HG02870 (cell line): ENCODE measurements at regions not wholly inside any gene's neighbourhood (a gene's known extent, or its start where the extent isn't known, plus 50 kb on each side); places are given as distances from the start of the nearest gene placed in this dataset.

ENCODE experiments used
- ATAC-seq: cut with Tn5 transposase; IDR thresholded peaks from one replicate; pipeline ENCODE4 v1.9.1; 2021; ENCODE audit warnings: mild to moderate bottlenecking, moderate library complexity; ENCODE audit not compliant: unreplicated experiment

DNA sequence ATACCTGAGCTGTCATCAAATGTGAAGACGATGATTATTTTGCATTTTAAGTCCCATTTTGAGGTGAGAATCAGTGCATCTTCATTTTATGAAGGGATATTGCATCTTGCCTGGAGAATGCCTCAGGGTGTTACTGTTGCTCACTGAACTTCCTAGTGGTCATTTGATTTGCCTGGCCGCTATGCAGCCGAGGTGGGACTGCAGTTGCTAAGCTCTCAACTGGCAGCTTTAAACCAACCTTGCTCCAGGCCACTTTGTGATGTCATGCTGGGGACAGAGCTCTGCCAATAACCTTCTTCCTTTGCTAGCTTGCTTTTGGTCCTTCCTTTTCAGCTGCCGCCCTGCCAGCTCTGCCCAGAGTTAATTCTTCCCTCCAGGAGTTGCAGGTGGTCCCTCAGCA lies 409.4 kb upstream of the B3GAT1 start:
- ATAC-seq = no peak

DNA sequence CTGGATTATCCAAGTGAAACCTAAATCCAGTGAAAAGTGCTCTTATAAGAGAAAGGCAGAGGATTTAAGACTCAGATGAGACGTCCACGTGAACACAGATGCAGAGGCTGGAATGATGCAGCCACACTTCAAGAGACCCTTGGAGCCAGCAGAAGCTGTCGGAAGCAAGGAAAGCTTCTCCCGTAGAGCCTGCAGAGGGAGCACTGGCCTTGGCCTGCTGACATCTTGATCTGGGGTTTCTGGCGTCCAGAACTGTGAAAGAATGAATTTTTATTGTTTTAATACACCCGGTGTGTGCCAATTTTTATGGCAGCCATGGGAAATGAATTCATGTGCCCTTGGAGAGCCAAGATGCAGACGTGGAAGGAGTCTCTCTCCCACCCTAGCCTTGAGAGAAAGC lies 407.0 kb upstream of the B3GAT1 start:
- ATAC-seq = no peak

GRCh38 chr11:134818516-134818915 lies 406.5 kb upstream of the B3GAT1 start:
- no peak for ATAC-seq

DNA sequence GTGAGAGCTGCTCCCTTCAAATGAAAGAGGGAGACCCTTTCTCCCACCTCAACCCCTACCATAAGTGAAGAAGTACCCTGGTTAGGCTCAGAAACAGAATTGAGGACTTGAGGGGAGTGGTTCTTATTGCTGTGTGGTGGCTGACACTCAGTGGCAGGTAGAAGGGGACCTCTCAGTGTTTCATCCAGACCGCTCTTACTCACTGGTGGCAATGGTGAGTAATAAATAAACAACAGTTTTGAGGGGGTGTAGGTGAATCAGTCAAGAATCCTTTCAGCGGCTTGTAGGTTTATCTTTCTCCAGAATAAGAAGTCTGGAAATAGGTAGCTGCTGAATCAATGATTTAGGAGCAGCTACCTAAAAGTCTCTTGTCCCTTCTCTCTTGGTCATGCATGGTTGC lies 403.4 kb upstream of the B3GAT1 start:
- no peak for ATAC-seq

- no peak for ATAC-seq
Measured at GRCh38 chr11:134807997-134808396, 396.0 kb upstream of the B3GAT1 start.

DNA sequence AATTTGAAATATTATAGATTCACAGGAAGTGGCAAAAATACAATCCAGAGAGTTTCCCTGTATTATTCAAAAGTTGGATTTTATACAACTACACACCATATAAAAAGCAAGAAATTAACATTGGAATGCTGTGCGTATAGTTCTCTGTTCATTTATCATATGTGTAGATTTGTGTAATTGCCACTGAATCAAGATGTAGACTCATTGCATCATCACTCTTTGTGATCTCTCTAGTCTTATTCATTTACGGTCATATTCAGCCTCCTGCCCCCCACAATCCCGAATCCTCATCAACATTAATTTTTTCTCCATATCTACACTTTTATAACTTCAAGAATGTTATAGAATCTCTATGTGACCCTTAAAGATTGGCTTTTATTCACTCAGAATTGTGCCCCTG lies 390.6 kb upstream of the B3GAT1 start:
- no peak for ATAC-seq

GRCh38 chr11:134802116-134802515 lies 390.1 kb upstream of the B3GAT1 start:
- no peak for ATAC-seq

- no peak for ATAC-seq
Measured at GRCh38 chr11:134801570-134801969, 389.5 kb upstream of the B3GAT1 start.

GRCh38 chr11:134800826-134801225 lies 388.8 kb upstream of the B3GAT1 start:
- no peak for ATAC-seq

GRCh38 chr11:134800130-134800529 lies 388.1 kb upstream of the B3GAT1 start:
- no peak for ATAC-seq

GRCh38 chr11:134799386-134799785 lies 387.3 kb upstream of the B3GAT1 start:
- no peak for ATAC-seq

- no peak for ATAC-seq
Measured at GRCh38 chr11:134797411-134798089, 385.5 kb upstream of the B3GAT1 start.

DNA sequence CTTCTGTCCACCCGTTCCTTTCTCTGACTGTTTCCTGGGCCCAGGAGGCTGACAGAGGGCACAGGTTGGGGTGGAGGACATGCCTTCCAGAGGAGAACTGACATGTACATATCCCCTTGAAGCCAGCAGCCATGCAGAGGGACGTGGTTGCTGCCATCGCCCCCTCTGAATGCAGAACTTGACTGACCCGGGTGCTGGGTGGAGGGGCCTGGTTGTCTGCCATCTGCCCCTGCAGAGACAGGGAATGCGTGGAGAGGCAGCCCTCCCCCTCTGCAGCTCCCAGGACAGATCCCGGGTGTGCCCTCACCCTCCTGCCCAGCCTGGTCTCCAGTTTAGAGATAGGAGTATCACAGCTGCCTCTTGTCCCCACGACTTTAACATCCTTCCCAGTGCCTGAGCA lies 383.0 kb upstream of the B3GAT1 start:
- ATAC-seq = no peak

DNA sequence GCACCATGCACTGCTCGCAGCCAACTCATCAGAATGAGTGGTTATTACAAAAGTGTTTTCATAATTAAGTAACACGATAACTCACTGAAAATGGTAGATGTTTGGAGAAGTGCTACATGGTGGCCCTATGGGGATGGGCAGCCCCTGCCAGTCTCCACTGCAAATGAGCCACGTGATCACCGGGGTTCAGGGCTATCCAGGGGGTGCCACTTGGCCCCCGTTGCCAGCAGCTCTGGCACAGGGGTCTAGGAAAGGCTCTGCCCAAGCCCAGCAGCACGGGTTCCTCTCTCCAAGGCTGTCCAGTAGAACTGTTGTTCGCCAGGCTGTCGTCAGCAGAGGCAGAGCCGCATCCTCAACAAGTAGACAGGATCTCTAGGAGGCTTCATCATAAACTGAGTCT lies 382.1 kb upstream of the B3GAT1 start:
- ATAC-seq = no peak

DNA sequence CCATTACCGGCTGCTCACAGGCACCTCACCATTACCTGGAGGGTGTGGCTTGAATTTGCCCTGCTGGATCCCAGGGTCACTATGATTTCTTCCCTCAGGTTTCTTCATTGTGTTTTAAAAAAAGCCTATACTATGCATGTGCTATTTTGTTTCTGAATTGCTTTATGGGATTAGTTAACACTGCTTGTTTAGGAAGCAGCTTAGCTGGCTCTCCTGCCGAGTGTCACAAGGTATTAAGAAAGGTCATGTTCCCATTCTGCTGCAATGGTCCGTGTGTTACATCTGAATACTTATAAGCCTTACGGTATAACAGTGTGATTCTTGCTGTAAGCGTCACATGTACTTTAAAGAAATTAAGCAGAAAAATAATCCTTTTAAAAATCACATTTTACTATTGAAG lies 380.6 kb upstream of the B3GAT1 start:
- ATAC-seq = no peak

DNA sequence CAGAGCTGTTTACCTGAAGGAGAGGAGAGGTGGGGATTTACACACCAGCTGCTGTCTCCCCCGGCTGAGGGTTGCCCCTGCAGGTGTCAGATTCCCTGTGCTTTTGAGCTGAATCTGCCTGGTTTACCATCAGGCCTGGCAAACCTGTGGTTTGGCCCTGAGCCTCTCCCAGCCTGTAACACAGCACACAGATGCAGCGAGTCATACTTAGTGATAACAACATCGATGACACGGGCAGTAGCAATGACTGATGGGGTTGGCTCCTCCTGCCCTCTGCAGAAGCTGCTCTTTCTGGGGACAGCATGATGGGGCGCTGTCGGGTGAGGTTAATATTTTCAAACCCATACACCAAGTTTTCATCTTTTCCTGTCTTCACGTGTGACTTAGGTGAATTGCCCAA lies 380.0 kb upstream of the B3GAT1 start:
- ATAC-seq = no peak

- no peak for ATAC-seq
Measured at GRCh38 chr11:134791102-134791501, 379.1 kb upstream of the B3GAT1 start.

DNA sequence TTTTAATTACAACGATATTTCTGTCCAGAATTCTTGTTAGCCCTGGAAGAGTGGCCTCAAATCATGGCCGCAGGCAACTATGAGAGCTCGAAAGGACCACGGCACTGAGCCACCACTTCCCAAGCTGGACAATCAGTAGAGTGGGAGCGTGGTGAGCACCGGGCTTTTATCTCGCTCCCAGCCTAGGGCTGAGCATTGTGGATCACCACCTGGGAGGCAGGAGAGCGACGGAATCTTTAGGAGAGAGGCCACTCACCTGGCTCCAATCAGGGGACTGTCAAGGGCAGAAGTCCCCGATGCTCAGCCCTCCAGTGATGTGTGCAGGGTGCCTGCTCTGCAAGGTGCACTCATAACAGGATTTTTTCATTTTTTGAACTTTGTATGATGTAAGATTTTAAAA lies 377.1 kb upstream of the B3GAT1 start:
- ATAC-seq = no peak

- no peak for ATAC-seq
Measured at GRCh38 chr11:134786636-134787035, 374.6 kb upstream of the B3GAT1 start.

DNA sequence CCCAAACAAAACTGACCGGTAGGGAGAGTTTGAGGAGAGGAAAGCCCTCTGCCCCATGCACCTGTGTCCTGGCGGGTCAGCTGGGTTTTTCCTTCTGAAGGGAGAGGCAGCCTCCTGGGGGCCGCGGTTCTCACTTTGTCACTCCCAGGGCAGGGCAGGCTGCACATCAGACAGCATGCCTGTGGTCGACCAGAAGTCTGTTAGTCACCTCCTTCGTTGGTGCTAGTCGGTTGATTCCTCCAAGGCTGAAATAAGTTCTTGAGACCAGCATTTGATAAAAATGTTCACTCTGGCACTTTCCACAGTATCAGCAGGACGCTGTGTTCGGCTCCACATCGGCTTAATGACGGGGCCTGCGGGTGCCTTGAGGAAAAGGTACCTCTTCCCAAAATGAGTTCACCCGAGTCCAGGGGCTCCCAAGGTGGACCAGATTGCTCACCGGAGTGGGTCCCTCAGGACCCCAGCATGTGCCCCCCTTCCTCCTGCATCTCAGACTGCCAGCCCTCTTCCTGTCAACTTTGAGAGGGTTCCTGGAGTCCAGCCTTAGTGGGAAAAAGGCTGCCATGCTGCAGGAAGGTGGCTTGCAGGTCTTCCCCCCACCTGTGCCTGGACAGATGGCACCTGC lies 373.7 kb upstream of the B3GAT1 start:
- ATAC-seq = no peak

DNA sequence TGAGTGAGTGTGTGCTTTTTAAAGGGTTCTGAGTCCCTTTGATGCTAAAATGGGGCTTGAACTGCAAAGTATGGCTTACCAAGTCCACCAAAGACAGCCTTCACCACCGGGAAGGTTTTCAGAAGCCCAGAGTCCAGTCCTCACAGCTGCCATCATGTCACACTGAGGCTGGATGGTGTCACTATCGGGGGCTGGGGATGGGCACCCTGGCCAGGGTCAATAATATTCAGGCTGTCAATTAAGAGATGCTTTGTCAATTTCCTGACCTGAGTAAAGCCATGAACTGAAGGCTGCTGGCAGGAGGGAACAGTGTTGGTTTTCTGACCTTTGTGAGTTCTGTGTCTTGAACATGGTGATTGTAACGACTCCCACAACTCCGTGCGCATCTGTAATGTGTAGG lies 373.0 kb upstream of the B3GAT1 start:
- no peak for ATAC-seq

DNA sequence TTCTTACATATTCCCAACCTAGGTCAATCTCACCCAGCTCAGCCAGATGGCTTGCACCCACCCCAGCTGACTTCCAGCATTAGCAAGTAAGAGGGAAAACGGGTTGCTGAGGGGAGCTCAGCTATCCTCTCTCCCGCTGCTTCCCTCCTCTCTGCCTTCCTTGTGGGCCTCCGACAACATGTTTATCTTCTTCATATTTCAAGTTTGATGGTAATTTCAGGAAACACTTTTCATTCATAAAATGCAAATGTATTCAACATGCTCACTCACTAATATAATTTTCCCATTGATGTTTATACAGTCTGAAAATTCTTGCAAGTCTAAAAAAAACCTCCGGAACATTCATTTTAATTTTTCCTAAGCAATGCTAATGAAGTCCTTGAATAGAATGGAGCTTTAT lies 372.5 kb upstream of the B3GAT1 start:
- no peak for ATAC-seq

GRCh38 chr11:134784046-134784445 lies 372.0 kb upstream of the B3GAT1 start:
- ATAC-seq = no peak
